ENCODE measurements at regions not wholly inside any gene's neighbourhood (a gene's known extent, or its start where the extent isn't known, plus 50 kb on each side); places are given as distances from the start of the nearest gene placed in this dataset.
"Not testable (repeated sequence)": the region's sequence is repeated elsewhere in the genome, so short reads cannot be mapped to it uniquely, and the experiment has no call there.

- not testable (repeated sequence) for DNase-seq (ENCODE audit: low spot score)
Measured at GRCh38 chr16:88164196-88165039, 213.2 kb downstream of the BANP start.

- DNase-seq (ENCODE audit: low spot score) = not testable (repeated sequence)
Measured at GRCh38 chr16:88165040-88165544, 213.9 kb downstream of the BANP start.

GRCh38 chr16:88165683-88166082 lies 214.4 kb downstream of the BANP start:
- not testable (repeated sequence) for DNase-seq (ENCODE audit: low spot score)

GRCh38 chr16:88166209-88166773 lies 215.1 kb downstream of the BANP start:
- DNase-seq (ENCODE audit: low spot score) = not testable (repeated sequence)

- DNase-seq (ENCODE audit: low spot score) = not testable (repeated sequence)
Measured at GRCh38 chr16:88167798-88168556, 214.8 kb upstream of the ZNF469 start.

GRCh38 chr16:88168557-88168949 lies 214.2 kb upstream of the ZNF469 start:
- DNase-seq (ENCODE audit: low spot score) = not testable (repeated sequence)

- not testable (repeated sequence) for DNase-seq (ENCODE audit: low spot score)
Measured at GRCh38 chr16:88169136-88169830, 213.5 kb upstream of the ZNF469 start.

- not testable (repeated sequence) for DNase-seq (ENCODE audit: low spot score)
Measured at GRCh38 chr16:88169831-88170165, 213.0 kb upstream of the ZNF469 start.

GRCh38 chr16:88170528-88170991 lies 212.2 kb upstream of the ZNF469 start:
- no peak for DNase-seq (ENCODE audit: low spot score)

GRCh38 chr16:88171126-88171525 lies 211.6 kb upstream of the ZNF469 start:
- not testable (repeated sequence) for DNase-seq (ENCODE audit: low spot score)

- not testable (repeated sequence) for DNase-seq (ENCODE audit: low spot score)
Measured at GRCh38 chr16:88176184-88176583, 206.6 kb upstream of the ZNF469 start.

GRCh38 chr16:88176591-88177180 lies 206.1 kb upstream of the ZNF469 start:
- DNase-seq (ENCODE audit: low spot score) = not testable (repeated sequence)

GRCh38 chr16:88178251-88178650 lies 204.5 kb upstream of the ZNF469 start:
- not testable (repeated sequence) for DNase-seq (ENCODE audit: low spot score)

- not testable (repeated sequence) for DNase-seq (ENCODE audit: low spot score)
Measured at GRCh38 chr16:88178896-88179295, 203.9 kb upstream of the ZNF469 start.

GRCh38 chr16:88182967-88183881 lies 199.5 kb upstream of the ZNF469 start:
- DNase-seq (ENCODE audit: low spot score) = not testable (repeated sequence)

- DNase-seq (ENCODE audit: low spot score) = not testable (repeated sequence)
Measured at GRCh38 chr16:88184053-88184452, 198.7 kb upstream of the ZNF469 start.

- not testable (repeated sequence) for DNase-seq (ENCODE audit: low spot score)
Measured at GRCh38 chr16:88184566-88185355, 198.0 kb upstream of the ZNF469 start.

GRCh38 chr16:88185406-88185805 lies 197.4 kb upstream of the ZNF469 start:
- not testable (repeated sequence) for DNase-seq (ENCODE audit: low spot score)

Measured in HT-29 (cell line).